CMK (cell line): ENCODE measurements at regions not wholly inside any gene's neighbourhood (a gene's known extent, or its start where the extent isn't known, plus 50 kb on each side); places are given as distances from the start of the nearest gene placed in this dataset.

ENCODE experiments used
- DNase-seq: peaks from one replicate; pipeline ENCODE4 v3.0.0-alpha.2; 2010; ENCODE audit warnings: low read depth

- DNase-seq: no peak
Observed at GRCh38 chr2:164178835-164179465, 442.3 kb downstream of the GRB14 start.

- no peak for DNase-seq
Observed at GRCh38 chr2:164164602-164165001, 428.8 kb upstream of the FIGN start.

GRCh38 chr2:164155558-164155957 is 419.8 kb upstream of the FIGN start:
- no peak for DNase-seq

GRCh38 chr2:164151522-164151921 is 415.7 kb upstream of the FIGN start:
- DNase-seq: no peak

GRCh38 chr2:164150604-164151003 is 414.8 kb upstream of the FIGN start:
- no peak for DNase-seq

- DNase-seq: no peak
Observed at GRCh38 chr2:164146441-164146840, 410.6 kb upstream of the FIGN start.

- no peak for DNase-seq
Observed at GRCh38 chr2:164145093-164145987, 409.5 kb upstream of the FIGN start.

GRCh38 chr2:164143183-164143930 is 407.5 kb upstream of the FIGN start:
- DNase-seq: no peak

- DNase-seq: no peak
Observed at GRCh38 chr2:164142755-164143154, 406.9 kb upstream of the FIGN start.

- no peak for DNase-seq
Observed at GRCh38 chr2:164141271-164141670, 405.5 kb upstream of the FIGN start.

GRCh38 chr2:164138750-164139149 is 402.9 kb upstream of the FIGN start:
- no peak for DNase-seq

- no peak for DNase-seq
Observed at GRCh38 chr2:164134336-164134735, 398.5 kb upstream of the FIGN start.

GRCh38 chr2:164127971-164128527 is 392.2 kb upstream of the FIGN start:
- no peak for DNase-seq

GRCh38 chr2:164126960-164127660 is 391.3 kb upstream of the FIGN start:
- no peak for DNase-seq

- no peak for DNase-seq
Observed at GRCh38 chr2:164115806-164116205, 380.0 kb upstream of the FIGN start.

GRCh38 chr2:164114937-164115336 is 379.1 kb upstream of the FIGN start:
- DNase-seq: no peak

GRCh38 chr2:164112105-164112504 is 376.3 kb upstream of the FIGN start:
- no peak for DNase-seq

GRCh38 chr2:164110515-164110914 is 374.7 kb upstream of the FIGN start:
- DNase-seq: no peak

- DNase-seq: no peak
Observed at GRCh38 chr2:164109006-164109405, 373.2 kb upstream of the FIGN start.

GRCh38 chr2:164103271-164103670 is 367.5 kb upstream of the FIGN start:
- DNase-seq: no peak

- no peak for DNase-seq
Observed at GRCh38 chr2:164102366-164102765, 366.6 kb upstream of the FIGN start.

- no peak for DNase-seq
Observed at GRCh38 chr2:164091673-164092072, 355.9 kb upstream of the FIGN start.
